NB4 (cell line): ENCODE measurements at regions not wholly inside any gene's neighbourhood (a gene's known extent, or its start where the extent isn't known, plus 50 kb on each side); places are given as distances from the start of the nearest gene placed in this dataset.

Experiments
- MYC ChIP-seq: IDR thresholded peaks from 2 replicates; pipeline ENCODE4 v1.6.1; 2011; ENCODE audit warnings: low read depth, low read length
- POLR2A ChIP-seq: IDR thresholded peaks from 2 replicates; pipeline ENCODE4 v1.6.1; 2011; ENCODE audit warnings: mild to moderate bottlenecking; ENCODE audit not compliant: insufficient read length; ENCODE audit errors: extremely low read depth
- TF ChIP-seq, protein P1 (sequence below): IDR thresholded peaks from one replicate; pipeline ENCODE4 v1.5.1; 2012; ENCODE audit warnings: low read depth, low read length

DNA sequence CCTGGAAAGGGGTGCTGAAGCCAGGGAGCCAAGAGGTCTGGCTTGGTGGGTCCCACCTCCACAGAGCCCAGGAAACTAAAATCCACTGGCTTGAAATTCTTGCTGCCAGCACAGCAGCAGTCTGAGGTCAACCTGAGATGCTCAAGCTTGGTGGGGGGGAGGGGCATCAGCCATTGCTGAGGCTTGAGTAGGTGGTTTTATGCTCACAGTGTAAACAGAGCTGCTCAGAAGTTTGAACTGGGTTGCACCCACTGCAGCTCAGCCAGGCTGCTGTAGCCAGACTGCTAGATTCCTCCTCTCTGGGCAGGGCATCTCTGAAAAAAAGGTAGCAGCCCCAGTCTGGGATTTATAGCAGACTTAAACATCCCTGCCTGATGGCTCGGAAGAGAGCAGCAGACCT is 55.5 kb upstream of the FBXL17 start:
- no peak for TF ChIP-seq MYC
- no peak for TF ChIP-seq POLR2A
- TF ChIP-seq, protein P1, sequence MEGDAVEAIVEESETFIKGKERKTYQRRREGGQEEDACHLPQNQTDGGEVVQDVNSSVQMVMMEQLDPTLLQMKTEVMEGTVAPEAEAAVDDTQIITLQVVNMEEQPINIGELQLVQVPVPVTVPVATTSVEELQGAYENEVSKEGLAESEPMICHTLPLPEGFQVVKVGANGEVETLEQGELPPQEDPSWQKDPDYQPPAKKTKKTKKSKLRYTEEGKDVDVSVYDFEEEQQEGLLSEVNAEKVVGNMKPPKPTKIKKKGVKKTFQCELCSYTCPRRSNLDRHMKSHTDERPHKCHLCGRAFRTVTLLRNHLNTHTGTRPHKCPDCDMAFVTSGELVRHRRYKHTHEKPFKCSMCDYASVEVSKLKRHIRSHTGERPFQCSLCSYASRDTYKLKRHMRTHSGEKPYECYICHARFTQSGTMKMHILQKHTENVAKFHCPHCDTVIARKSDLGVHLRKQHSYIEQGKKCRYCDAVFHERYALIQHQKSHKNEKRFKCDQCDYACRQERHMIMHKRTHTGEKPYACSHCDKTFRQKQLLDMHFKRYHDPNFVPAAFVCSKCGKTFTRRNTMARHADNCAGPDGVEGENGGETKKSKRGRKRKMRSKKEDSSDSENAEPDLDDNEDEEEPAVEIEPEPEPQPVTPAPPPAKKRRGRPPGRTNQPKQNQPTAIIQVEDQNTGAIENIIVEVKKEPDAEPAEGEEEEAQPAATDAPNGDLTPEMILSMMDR: no peak
